ENCODE measurements at regions not wholly inside any gene's neighbourhood (a gene's known extent, or its start where the extent isn't known, plus 50 kb on each side); places are given as distances from the start of the nearest gene placed in this dataset.

DNA sequence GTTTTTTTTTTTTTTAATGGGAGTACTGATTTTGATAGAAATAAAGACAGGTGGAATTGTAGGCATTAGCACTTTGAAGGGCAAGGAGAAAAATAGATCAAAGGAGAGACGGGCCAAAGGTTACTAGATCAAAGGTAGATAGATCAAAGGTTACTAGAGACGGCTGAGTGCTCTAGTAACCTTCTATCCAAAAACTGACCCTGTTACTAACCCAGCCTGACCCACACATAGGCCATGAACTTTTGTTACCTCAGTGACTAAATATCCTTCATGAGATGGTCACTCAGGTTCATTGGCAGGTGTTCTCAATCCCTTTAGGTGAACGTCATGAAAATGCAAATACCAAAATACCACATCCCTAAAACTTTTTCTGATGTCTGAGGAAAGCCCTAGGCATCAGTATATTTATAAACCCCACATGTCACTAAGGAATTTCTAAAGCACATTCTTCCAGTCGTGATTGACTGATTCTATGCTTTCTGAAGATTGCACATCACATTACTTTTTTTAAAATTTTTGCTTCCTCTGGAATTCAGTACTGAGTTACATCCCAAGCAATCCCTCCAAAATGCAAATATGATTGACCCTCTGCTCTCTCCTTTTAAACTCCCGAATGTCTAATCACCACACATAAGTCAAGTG is 772.7 kb downstream of the BRINP1 start:
- Histone ChIP-seq H2AFZ (no peak overlapping the region), H3K4me3 (no peak overlapping the region), H3K4me2 (no peak overlapping the region), H3K79me2 (ENCODE audit: low read depth) (no peaks in the 10 kb centered on the region), H3K27me3 (ENCODE audit: insufficient read depth, low read depth) (no peaks in the 10 kb centered on the region), H3F3A (ENCODE audit: insufficient read depth, low read depth) (no peaks in the 10 kb centered on the region), H3K9me3 (ENCODE audit: insufficient read depth, low read depth) (no peaks in the 10 kb centered on the region), H3K4me1 (replicated peaks; ENCODE audit: insufficient read depth) (no peaks in the 10 kb centered on the region), H3K27ac (no peak overlapping the region), H4K20me1 (ENCODE audit: insufficient read depth) (no peaks in the 10 kb centered on the region), H3K9me2 (ENCODE audit: insufficient read depth) (no peaks in the 10 kb centered on the region; the same call in 1 of the 2 replicates), H3K36me3 (ENCODE audit: low read depth) (no peaks in the 10 kb centered on the region)
- BruUV-seq (replicated peaks) = no TSS peak
- TF ChIP-seq EZH2 (IDR thresholded peaks at IDR 0.05; ENCODE audit: low read depth) = no peak
- TF ChIP-seq, protein P1, sequence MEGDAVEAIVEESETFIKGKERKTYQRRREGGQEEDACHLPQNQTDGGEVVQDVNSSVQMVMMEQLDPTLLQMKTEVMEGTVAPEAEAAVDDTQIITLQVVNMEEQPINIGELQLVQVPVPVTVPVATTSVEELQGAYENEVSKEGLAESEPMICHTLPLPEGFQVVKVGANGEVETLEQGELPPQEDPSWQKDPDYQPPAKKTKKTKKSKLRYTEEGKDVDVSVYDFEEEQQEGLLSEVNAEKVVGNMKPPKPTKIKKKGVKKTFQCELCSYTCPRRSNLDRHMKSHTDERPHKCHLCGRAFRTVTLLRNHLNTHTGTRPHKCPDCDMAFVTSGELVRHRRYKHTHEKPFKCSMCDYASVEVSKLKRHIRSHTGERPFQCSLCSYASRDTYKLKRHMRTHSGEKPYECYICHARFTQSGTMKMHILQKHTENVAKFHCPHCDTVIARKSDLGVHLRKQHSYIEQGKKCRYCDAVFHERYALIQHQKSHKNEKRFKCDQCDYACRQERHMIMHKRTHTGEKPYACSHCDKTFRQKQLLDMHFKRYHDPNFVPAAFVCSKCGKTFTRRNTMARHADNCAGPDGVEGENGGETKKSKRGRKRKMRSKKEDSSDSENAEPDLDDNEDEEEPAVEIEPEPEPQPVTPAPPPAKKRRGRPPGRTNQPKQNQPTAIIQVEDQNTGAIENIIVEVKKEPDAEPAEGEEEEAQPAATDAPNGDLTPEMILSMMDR (conservative IDR thresholded peaks at IDR 0.05) = no peak
- POLR2A ChIA-PET (ENCODE audit: unreplicated experiment) = no interaction called here
- intact Hi-C loops (cut with micrococcal nuclease; ENCODE audit: unreplicated experiment) = loop anchor here (5.0 to 10.0 kb wide), 2 partner anchors 424 to 758 kb away; no protein-coding TSS in a partner anchor
- CTCF ChIA-PET = interaction anchor here (0.6 to 0.8 kb wide), 3 partner anchors 68 to 1339 kb away, joined by 3 to 5 read pairs (median 5); no protein-coding TSS in a partner anchor
- DNase-seq = no peak

DNA sequence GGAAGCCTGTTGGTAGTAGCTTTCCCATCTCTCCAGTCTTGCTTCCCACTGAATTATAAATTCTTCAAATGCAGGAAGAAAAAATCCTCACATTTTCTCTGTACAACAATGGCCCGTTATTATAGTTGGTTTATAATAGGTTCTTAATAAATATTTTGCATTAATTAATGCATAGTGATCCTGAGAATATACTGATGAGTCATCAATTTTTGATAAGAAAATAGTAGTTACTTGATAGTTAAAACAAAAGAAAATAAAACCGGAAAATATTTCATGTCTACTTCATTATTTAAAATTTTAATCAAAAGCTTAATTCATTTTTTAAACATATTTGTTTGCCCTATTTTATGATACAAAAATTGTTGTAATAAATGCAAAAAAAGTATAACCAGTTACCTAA is 762.6 kb downstream of the BRINP1 start:
- no peaks in the 10 kb centered on the region for H4K20me1 ChIP-seq (ENCODE audit: insufficient read depth)
- H3K36me3 ChIP-seq (ENCODE audit: low read depth) = no peaks in the 10 kb centered on the region
- H2AFZ ChIP-seq = no peak overlapping the region
- POLR2A ChIA-PET (ENCODE audit: unreplicated experiment) = no interaction called here
- DNase-seq = no peak
- no peak overlapping the region for H3K4me3 ChIP-seq
- CTCF ChIA-PET = no interaction called here
- H3K4me2 ChIP-seq = no peak overlapping the region
- no peaks in the 10 kb centered on the region for H3F3A ChIP-seq (ENCODE audit: insufficient read depth, low read depth)
- H3K4me1 ChIP-seq (replicated peaks; ENCODE audit: insufficient read depth) = peaks cover 11% of the 10 kb centered on the region
- H3K27ac ChIP-seq = no peak overlapping the region
- H3K9me3 ChIP-seq (ENCODE audit: insufficient read depth, low read depth) = no peaks in the 10 kb centered on the region
- no peaks in the 10 kb centered on the region for H3K79me2 ChIP-seq (ENCODE audit: low read depth)
- intact Hi-C loops (cut with micrococcal nuclease; ENCODE audit: unreplicated experiment) = no loop called here
- H3K9me2 ChIP-seq (ENCODE audit: insufficient read depth) = no peaks in the 10 kb centered on the region; the same call in 1 of the 2 replicates
- no peaks in the 10 kb centered on the region for H3K27me3 ChIP-seq (ENCODE audit: insufficient read depth, low read depth)
- no TSS peak for BruUV-seq (replicated peaks)
- no peak for TF ChIP-seq EZH2 (IDR thresholded peaks at IDR 0.05; ENCODE audit: low read depth)

DNA sequence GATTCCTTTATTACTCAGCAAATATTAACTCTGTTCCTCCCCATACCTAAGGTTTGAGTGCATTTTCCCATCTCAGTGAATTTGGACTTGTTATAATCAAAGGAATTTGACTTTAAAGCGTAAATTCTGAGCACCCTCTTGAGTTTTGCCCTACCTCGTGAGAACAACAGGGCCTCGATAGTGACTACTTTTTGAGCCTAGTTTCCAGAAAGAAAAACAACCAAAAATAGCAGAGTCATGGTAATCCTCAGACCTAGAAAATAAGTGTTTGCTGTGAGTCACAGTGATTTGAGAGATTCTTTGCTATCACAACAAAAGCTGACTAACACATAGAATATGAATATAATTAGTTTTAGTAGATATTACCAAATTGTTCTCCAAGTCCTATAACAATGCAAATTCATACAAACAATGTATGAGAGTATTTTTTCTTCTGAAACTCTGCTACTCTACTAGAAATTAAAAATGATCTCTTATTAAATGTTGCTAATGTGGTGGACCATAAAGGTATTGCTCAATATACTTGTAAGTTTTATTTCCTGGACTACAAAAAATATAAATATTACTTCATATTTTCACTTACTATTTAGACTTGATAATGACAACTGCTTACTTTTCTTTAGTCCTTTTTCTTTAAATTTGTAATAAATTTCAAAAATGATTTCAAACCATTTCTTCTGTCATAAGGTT is 759.7 kb downstream of the BRINP1 start:
- Histone ChIP-seq H3K27me3 (ENCODE audit: insufficient read depth, low read depth) (no peaks in the 10 kb centered on the region), H3K79me2 (ENCODE audit: low read depth) (no peaks in the 10 kb centered on the region), H3K27ac (peak overlapping the region; percentile 70), H2AFZ (no peak overlapping the region), H3F3A (ENCODE audit: insufficient read depth, low read depth) (no peaks in the 10 kb centered on the region), H3K9me2 (ENCODE audit: insufficient read depth) (no peaks in the 10 kb centered on the region), H3K9me3 (ENCODE audit: insufficient read depth, low read depth) (no peaks in the 10 kb centered on the region), H3K4me1 (replicated peaks; ENCODE audit: insufficient read depth) (peaks cover 11% of the 10 kb centered on the region), H3K4me2 (peak overlapping the region; percentile 50), H3K36me3 (ENCODE audit: low read depth) (no peaks in the 10 kb centered on the region), H4K20me1 (ENCODE audit: insufficient read depth) (no peaks in the 10 kb centered on the region), H3K4me3 (no peak overlapping the region)
- DNase-seq = peak in 1 of 2 experiments; percentile 46
- no TSS peak for BruUV-seq (replicated peaks)
- TF ChIP-seq, protein P1 (conservative IDR thresholded peaks at IDR 0.05) = no peak
- no peak for TF ChIP-seq EZH2 (IDR thresholded peaks at IDR 0.05; ENCODE audit: low read depth)
- POLR2A ChIA-PET (ENCODE audit: unreplicated experiment) = no interaction called here
- intact Hi-C loops (cut with micrococcal nuclease; ENCODE audit: unreplicated experiment) = loop anchor here (2.0 kb wide), 1 partner anchor 31 kb away; no protein-coding TSS in a partner anchor
- CTCF ChIA-PET = no interaction called here
